Endodermal cell (in vitro differentiated cells): ENCODE measurements at regions not wholly inside any gene's neighbourhood (a gene's known extent, or its start where the extent isn't known, plus 50 kb on each side); places are given as distances from the start of the nearest gene placed in this dataset.

Source experiments
- DNase-seq: peaks from one replicate; pipeline ENCODE4 v3.0.0-alpha.2; 2017
- H3K27ac ChIP-seq: 2 replicates; pipeline ENCODE4 v1.5.1; 2013; ENCODE audit warnings: mild to moderate bottlenecking, low read depth, low read length, moderate library complexity
- H3K27me3 ChIP-seq: 2 replicates; pipeline ENCODE4 v1.6.1; 2013; ENCODE audit warnings: mild to moderate bottlenecking, low read length, moderate library complexity; ENCODE audit not compliant: insufficient read depth, control insufficient read depth, poor library complexity, severe bottlenecking
- H3K36me3 ChIP-seq: 2 replicates; pipeline ENCODE4 v1.7.0; 2013; ENCODE audit warnings: mild to moderate bottlenecking, low read length, moderate library complexity; ENCODE audit not compliant: control insufficient read depth, insufficient read depth
- H3K4me1 ChIP-seq: one replicate; pipeline ENCODE4 v1.7.0; 2013; ENCODE audit warnings: low read length; ENCODE audit not compliant: control insufficient read depth, insufficient read depth
- H3K4me3 ChIP-seq: 2 replicates; pipeline ENCODE4 v1.5.1; 2013; ENCODE audit warnings: mild to moderate bottlenecking, low read length, moderate library complexity
- H3K9ac ChIP-seq: 2 replicates; pipeline ENCODE4 v1.6.1; 2013; ENCODE audit warnings: mild to moderate bottlenecking, low read length, moderate library complexity; ENCODE audit not compliant: poor library complexity, severe bottlenecking; ENCODE audit errors: extremely low read depth
- H3K9me3 ChIP-seq: 2 replicates; pipeline ENCODE4 v1.6.1; 2013; ENCODE audit warnings: mild to moderate bottlenecking, low read length, moderate library complexity; ENCODE audit not compliant: control insufficient read depth
- H3K27ac Mint-ChIP-seq: 2 replicates; pipeline ENCODE4 v1.8.0; 2020; ENCODE audit warnings: mixed read lengths
- H3K27me3 Mint-ChIP-seq: 2 replicates; pipeline ENCODE4 v1.8.0; 2021; ENCODE audit warnings: mild to moderate bottlenecking, mixed read lengths; ENCODE audit not compliant: insufficient read depth
- H3K36me3 Mint-ChIP-seq: 2 replicates; pipeline ENCODE4 v1.8.0; 2020; ENCODE audit warnings: low read depth, mixed read lengths
- H3K4me1 Mint-ChIP-seq: 2 replicates; pipeline ENCODE4 v1.8.0; 2020; ENCODE audit warnings: mixed read lengths
- H3K4me3 Mint-ChIP-seq: 2 replicates; pipeline ENCODE4 v1.8.0; 2020; ENCODE audit warnings: mild to moderate bottlenecking, moderate library complexity, mixed read lengths
- H3K9me3 Mint-ChIP-seq: 2 replicates; pipeline ENCODE4 v1.8.0; 2020; ENCODE audit warnings: mild to moderate bottlenecking, mixed read lengths
- CTCF ChIP-seq: fragments of 200-600 bp; sonication (generic); conservative IDR thresholded peaks from 2 replicates; pipeline ENCODE4 v1.5.0; 2021; ENCODE audit warnings: antibody characterized with exemption, mild to moderate bottlenecking
- WGBS, 2 experiments: methylation state at CpG; one replicate each; pipeline versions ENCODE4 v1.1.5 to v1.1.7; 2013; ENCODE audit warnings: missing lambda C conversion rate in 2 of 2, mixed read lengths in 1 of 2; ENCODE audit not compliant: insufficient coverage in 1 of 2, insufficient read length in 1 of 2; 5-methylcytosine and 5-hydroxymethylcytosine counted together

GRCh38 chr2:220134756-220135534 is 507.5 kb downstream of the SLC4A3 start:
- TF ChIP-seq CTCF, result no peak
- H3K27ac Mint-ChIP-seq, result no peak overlapping the region
- 69 to 84% methylated on average over 2 to 6 of the region's 6 CpGs for WGBS, 2 experiments

GRCh38 chr2:220143336-220143735 is 515.9 kb downstream of the SLC4A3 start:
- Histone ChIP-seq H3K9ac (no peak overlapping the region), H3K4me1 (no peaks in the 10 kb centered on the region), H3K4me3 (no peak overlapping the region), H3K9me3 (no peaks in the 10 kb centered on the region), H3K27me3 (no peaks in the 10 kb centered on the region), H3K36me3 (no peaks in the 10 kb centered on the region), H3K27ac (no peak overlapping the region)
- DNase-seq, result no peak
- WGBS, 2 experiments, result 83 to 85% methylated on average over 1 to 2 of the region's 2 CpGs
- H3K27ac Mint-ChIP-seq, result no peak overlapping the region
- no peaks in the 10 kb centered on the region for H3K27me3 Mint-ChIP-seq
- H3K4me1 Mint-ChIP-seq, result peaks cover 3% of the 10 kb centered on the region
- no peaks in the 10 kb centered on the region for H3K9me3 Mint-ChIP-seq
- no peak for TF ChIP-seq CTCF
- no peak overlapping the region for H3K4me3 Mint-ChIP-seq
- H3K36me3 Mint-ChIP-seq, result no peaks in the 10 kb centered on the region

More at GRCh38 chr2:220134756-220135534, 507.5 kb downstream of the SLC4A3 start:
- H3K4me3 Mint-ChIP-seq, result no peak overlapping the region
- H3K9me3 Mint-ChIP-seq, result peaks cover 16% of the 10 kb centered on the region
- DNase-seq, result no peak
- no peaks in the 10 kb centered on the region for H3K36me3 Mint-ChIP-seq
- H3K27me3 ChIP-seq, result no peaks in the 10 kb centered on the region
- no peak overlapping the region for H3K27ac ChIP-seq
- no peak overlapping the region for H3K4me3 ChIP-seq
- H3K4me1 ChIP-seq, result no peaks in the 10 kb centered on the region
- no peaks in the 10 kb centered on the region for H3K4me1 Mint-ChIP-seq
- H3K9ac ChIP-seq, result no peak overlapping the region
- peaks cover 14% of the 10 kb centered on the region for H3K9me3 ChIP-seq
- H3K27me3 Mint-ChIP-seq, result no peaks in the 10 kb centered on the region
- H3K36me3 ChIP-seq, result no peaks in the 10 kb centered on the region

- no peak overlapping the region for H3K27ac ChIP-seq
These were observed 517.0 kb downstream of the SLC4A3 start for GRCh38 chr2:220144411-220144810.

More at GRCh38 chr2:220144411-220144810, 517.0 kb downstream of the SLC4A3 start:
- no peak overlapping the region for H3K27ac Mint-ChIP-seq
- Histone ChIP-seq H3K9ac (no peak overlapping the region), H3K36me3 (no peaks in the 10 kb centered on the region), H3K4me1 (no peaks in the 10 kb centered on the region), H3K9me3 (no peaks in the 10 kb centered on the region), H3K27me3 (no peaks in the 10 kb centered on the region), H3K4me3 (no peak overlapping the region)
- no peak overlapping the region for H3K4me3 Mint-ChIP-seq
- no peaks in the 10 kb centered on the region for H3K27me3 Mint-ChIP-seq
- DNase-seq, result no peak
- no peak for TF ChIP-seq CTCF
- H3K36me3 Mint-ChIP-seq, result no peaks in the 10 kb centered on the region
- 96% methylated on average over 2 of the region's 2 CpGs; no CpG with 5 or more reads in 1 of the 2 experiments for WGBS, 2 experiments
- no peaks in the 10 kb centered on the region for H3K9me3 Mint-ChIP-seq
- peaks cover 3% of the 10 kb centered on the region for H3K4me1 Mint-ChIP-seq
